DND-41 (cell line): ENCODE measurements at regions not wholly inside any gene's neighbourhood (a gene's known extent, or its start where the extent isn't known, plus 50 kb on each side); places are given as distances from the start of the nearest gene placed in this dataset.

Experiments used
- CTCF ChIP-seq: IDR thresholded peaks from 2 replicates; pipeline ENCODE4 v1.5.1; 2012; ENCODE audit warnings: borderline replicate concordance, low read length, moderate library complexity, mild to moderate bottlenecking; ENCODE audit not compliant: poor library complexity, severe bottlenecking; ENCODE audit errors: extremely low read depth
- EZH2 ChIP-seq: IDR thresholded peaks from 3 replicates; pipeline ENCODE4 v1.6.1; 2012; ENCODE audit warnings: borderline replicate concordance, low read depth, mild to moderate bottlenecking, moderate library complexity, low read length, inconsistent platforms; ENCODE audit not compliant: severe bottlenecking

GRCh38 chr11:33451364-33451763 lies 194.2 kb downstream of the HIPK3 start:
- no peak for TF ChIP-seq CTCF
- no peak for TF ChIP-seq EZH2
